NCI-H2196 (cell line): ENCODE measurements at regions not wholly inside any gene's neighbourhood (a gene's known extent, or its start where the extent isn't known, plus 50 kb on each side); places are given as distances from the start of the nearest gene placed in this dataset.
"Not testable (repeated sequence)": the region's sequence is repeated elsewhere in the genome, so short reads cannot be mapped to it uniquely, and the experiment has no call there.

Source experiments
- DNase-seq: peaks from one replicate; lab custom pipeline; 2025; ENCODE audit not compliant: unreplicated experiment; lab: John Stamatoyannopoulos, UW

- no peak for DNase-seq
Observed at GRCh38 chr15:62363913-62364312, 198.8 kb upstream of the C2CD4B start.

DNA sequence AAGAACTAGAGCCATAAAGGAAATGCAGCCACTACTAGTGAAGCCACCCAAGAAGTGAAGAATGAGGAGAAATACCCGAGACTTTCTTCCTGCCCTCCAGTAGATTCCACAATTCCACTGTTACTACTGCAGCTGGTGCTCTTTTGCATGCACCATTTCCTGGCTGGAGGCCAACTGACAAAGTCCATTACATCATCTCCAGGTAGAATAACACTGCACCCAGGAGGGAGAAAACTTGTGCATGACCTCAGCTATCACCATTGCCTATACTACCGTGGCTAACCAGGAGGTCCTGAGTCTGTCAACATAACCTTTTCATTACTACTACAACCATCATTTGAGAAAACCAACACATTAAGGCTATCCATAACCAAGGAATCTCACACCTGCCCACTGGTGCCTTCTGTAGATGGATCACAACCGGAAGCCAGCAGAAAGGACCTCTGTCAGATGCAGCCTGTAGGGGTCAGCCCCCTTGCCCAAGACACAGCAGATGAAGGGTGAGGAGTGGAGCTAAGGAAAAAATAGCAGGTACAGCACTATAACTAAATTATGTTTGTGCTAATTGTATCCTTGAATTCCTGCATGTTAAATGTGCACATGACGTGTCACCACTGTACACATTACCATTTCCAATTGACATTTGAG lies 200.8 kb upstream of the C2CD4B start:
- peak; percentile 48 for DNase-seq

- DNase-seq = no peak
Observed at GRCh38 chr15:62369454-62369853, 204.4 kb upstream of the C2CD4B start.

- not testable (repeated sequence) for DNase-seq
Observed at GRCh38 chr15:62371683-62372082, 206.6 kb upstream of the C2CD4B start.

DNA sequence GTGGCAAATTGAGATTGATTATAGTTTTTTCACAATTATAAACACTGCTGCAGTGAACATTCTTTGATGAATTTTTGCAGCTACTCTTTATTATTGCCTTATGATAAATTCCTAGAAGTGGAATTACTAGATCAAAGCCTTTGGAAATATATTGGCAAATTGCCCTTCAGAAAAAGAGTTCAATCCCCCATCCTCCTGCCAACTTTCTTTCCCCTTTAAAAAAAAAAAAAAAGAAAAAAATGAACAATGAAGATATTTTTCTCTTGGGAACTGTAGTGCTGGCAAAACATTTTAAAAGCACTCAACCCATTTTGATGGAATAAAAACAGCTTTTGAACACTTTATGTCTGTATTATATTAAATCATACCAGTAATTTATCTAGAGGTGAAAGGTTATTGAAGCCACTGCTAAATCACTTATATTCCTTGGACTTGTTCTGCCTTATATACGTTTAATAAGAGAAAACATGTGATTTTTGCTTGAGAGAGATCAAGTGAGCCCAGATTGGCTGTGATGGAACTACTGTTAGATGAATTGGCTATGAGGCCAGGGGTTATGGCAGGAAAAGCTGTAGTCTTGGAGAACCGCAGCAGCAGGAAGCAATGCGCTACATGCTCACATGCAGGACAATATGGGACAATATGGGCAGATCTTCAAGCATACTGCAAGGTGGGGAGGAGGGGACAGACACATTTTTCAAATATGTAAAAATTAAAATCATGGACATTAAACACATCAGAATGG lies 212.8 kb upstream of the C2CD4B start:
- DNase-seq = no peak

- DNase-seq = no peak
Observed at GRCh38 chr15:62378772-62379498, 213.8 kb upstream of the C2CD4B start.

- DNase-seq = no peak
Observed at GRCh38 chr15:62380011-62380410, 214.9 kb upstream of the C2CD4B start.

GRCh38 chr15:62382046-62382445 lies 217.0 kb upstream of the C2CD4B start:
- no peak for DNase-seq

DNA sequence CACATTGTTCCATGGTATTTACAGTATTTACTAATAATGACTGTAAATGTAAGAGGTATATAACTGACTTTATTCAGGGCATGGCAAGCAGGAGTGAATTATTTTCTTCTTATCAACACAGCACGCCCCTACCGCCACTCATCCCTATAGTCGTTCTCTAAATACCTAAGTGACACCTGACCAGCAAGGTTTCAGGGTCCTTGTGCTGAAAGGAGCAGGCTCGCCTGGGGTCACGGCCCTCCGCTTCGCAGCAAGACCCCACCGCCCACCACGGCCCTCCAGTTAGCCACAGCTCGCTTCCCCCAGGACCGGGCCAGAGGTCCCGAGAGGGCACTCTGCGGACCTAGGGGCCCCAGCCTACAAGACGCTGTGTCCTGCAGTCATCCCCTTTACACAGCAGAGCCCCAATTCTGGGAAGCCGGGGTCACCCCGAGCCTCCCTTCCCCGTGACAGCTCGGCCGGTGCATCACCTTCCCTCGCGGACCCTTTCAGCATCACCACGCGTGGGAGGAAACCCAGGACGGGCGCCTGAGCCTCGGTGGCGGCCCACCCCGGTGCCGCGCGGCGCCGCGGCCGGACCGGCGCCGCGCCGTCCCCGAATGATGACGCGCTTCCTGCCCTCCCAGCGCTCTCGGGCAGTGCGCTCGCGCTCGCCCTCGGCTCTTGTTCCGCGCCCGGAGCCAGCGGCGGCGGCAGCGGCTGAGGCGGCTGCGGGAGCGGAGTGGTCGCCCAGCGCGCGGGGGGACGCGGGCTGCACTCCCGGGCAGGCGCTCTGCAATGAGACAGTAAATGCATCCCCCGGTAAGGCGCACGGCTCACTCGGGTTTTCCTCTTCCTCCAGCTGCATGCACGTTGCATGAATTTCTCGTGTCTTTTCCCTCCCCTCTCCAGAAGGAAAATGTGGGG lies 225.1 kb upstream of the C2CD4B start, which contains the start of gene TLN2:
Gene TLN2 (plus strand): TSS at position 666 of the 906 bp plus-strand sequence.
- peak; percentile 65 for DNase-seq

DNA sequence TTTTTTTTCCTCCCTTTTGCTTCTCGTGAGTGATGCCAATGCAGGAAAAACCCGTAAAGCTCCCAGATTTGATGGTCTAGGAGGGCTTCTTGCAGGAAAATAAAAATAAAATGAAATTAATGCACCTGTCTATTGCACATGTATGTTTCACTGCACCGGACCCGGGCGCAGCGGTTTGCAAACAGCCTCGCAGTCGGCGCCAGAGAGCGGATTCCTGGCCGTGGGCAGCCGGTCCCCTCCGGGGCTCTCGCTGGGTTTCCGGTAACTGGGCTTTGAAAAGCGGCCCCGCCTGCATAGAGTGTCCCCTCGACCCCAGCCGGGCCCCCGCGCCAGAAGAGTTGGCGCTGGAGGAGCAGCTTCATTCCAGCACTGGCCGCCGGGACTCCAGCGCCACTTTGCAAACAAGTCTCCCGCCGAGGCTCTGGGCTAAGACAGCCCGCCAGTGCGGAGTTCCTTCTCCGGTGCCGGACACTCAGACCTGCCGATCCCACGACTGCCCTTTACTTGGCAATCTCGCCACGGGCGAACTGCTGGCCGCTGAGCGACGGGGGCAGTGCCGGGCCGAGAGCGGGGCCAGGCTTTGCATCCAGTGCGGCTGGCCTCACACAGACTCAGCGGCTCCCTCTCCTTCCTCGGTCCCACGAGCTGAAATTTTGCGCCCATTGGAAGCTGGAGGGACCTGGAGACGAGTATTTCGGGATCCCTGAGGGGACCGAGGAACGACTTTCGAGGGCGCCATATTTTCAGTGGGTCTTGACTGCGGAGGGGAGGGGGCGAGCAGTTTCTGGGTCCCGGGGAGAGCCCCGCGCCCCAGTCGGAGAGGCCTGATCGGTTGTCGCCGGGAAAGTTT lies 225.9 kb upstream of the C2CD4B start:
- DNase-seq = peak; percentile 19

DNA sequence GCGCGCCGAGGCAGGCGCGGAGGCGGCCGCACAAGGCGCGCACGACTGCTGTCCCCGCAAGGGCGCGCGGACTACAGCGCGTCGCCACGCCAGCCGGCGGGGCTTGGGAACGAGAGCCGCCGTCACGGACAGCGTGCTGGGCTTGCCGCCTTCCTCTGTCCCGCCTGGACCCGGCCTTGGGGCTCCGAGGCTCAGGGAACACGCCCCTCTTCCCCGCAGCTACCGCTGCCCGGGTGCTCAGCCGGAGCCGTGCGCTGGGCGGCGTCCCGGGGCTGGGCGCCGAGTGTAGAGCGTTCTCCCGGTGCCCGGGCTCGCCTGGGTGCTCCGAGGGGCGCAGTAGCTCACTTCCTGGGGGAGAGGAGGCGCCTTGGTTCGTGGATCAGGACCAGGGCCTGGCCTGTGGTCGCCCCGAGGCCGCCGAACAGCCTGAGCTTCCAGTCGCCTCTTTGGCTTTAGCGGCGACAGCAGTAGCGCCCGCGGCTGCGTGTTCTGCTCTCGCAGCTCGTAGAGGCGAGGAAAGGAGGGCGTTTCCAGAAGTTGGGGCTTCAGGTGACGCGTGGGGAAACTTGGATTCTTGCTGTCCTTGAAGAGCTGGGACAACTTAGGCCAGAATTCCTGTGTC lies 226.7 kb upstream of the C2CD4B start:
- DNase-seq = no peak

- no peak for DNase-seq
Observed at GRCh38 chr15:62392376-62392775, 227.3 kb upstream of the C2CD4B start.

DNA sequence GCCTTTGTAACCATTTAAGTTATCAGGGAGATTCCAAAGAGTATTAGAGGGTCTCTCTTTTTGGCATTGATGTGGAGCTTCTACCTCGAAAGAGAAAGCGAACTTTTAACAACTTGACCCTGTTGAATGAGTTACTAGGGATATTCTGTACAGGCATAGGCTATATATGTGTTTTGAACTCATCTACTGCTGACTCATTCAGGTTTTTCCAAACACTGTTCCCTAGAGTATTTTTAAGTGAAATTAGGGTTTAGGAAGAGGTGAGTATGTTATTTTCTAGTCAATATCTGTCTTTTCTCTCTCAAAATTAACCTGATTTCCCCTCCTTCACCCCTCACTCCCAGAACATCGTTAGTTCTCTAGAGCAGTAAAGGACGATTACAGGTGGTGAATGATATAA lies 228.1 kb upstream of the C2CD4B start:
- DNase-seq = no peak

DNA sequence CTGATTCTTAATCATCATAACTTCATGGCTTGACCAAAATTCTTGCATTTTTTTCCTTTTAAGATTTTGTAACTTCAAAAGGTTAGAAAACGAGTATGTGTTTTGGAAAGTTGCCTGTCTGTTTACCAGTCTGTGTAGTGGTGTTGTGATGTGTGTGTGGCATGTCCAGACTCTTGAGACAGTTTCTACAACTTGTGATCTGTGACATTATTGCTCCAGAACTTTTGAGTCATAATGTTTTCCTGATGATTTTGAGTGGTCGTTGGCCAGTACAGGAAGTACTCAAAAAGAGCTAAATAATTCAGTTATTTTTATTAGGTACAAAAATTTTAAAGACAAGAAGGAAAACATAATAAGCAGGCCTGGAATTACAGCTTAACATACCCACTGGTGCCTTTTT lies 229.0 kb upstream of the C2CD4B start:
- DNase-seq = no peak

DNA sequence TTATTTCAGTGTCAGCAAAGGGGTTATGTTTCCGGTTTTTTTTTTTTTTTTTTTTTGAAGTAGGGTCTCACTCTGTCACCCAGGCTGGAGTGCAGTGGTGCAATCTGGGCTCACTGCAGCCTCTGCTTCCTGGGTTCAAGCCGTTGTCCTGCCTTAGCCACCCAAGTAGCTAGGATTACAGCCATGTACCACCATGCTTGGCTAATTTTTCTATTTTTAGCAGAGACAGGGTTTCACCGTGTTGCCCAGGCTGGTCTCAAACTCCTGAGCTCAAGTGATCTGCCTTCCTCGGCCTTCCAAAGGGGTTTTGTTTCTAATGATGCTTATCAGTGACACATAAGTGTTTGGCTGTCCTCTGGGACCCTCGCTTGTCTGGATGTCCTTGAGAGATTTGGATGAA lies 235.7 kb upstream of the C2CD4B start:
- no peak for DNase-seq

- DNase-seq = no peak
Observed at GRCh38 chr15:62402687-62403086, 237.6 kb upstream of the C2CD4B start.

DNA sequence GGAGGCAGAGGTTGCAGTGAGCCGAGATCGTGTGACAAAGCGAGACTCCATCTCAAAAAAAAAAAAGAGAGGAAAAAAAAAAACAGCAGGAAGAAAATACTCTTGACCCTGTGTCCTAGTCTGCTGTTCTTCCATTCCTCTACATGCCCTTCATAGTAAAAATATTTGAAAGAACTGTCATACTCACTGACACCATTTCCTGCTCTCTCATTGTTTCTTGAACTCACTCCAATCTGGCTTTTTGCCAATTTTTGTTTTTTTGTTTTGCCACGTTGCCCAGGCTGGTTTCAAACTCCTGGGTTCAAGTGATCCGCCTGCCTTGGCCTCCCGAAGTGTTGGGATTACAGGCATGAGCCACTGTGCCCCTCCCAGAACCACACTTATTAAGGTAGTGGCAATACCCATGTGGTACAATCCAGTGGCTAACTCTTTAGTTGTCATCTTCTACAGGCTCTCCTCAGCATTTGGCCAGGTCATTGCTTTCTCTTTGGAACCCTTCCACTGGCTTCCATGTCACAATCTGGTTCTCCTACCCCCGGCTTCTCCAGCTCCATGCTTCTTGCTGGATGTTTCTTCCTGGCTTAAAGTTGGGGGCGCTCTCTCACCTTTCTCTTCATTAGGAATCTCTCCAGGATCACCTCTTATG lies 238.2 kb upstream of the C2CD4B start:
- peak; percentile 24 for DNase-seq

DNA sequence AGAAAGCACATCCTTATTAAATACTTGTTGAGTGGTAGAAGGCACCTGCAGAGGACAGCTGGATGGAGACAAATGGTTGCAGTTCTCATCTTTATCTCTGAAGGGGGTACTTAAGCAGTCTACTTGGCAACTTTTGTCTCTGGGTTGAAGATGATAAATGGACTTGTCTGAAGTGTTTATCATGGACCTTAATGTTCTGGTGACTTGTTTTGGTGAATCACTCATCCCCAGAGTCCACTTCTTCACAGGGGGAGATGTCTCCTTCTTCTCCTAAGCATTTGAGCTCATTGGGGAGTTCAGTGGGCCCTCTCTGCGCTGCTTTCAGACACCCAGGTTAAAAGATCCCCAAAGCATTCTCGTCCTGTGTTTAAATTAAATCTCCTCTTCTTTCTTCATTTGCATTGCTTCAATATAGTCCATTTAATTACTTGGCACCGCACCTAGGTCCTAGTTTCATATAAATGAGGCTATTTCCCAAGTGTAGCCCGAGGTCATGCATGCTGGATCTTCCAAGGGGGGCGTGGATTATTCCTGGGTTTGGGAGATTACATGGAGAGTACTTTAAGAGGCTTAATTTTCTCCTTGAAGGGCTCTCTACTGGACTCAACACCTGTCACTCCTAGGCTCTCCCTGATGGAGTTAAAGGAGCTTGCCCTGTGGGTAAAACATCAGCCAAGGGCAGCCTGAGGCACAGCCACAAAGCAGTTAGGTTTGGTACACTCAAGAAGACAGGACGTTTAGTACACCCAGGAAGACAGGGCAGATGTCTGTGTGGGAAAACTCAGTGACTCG lies 239.3 kb upstream of the C2CD4B start:
- no peak for DNase-seq
